Breast epithelium (tissue), 3 donors: ENCODE measurements at regions not wholly inside any gene's neighbourhood (a gene's known extent, or its start where the extent isn't known, plus 50 kb on each side); places are given as distances from the start of the nearest gene placed in this dataset.

ENCODE experiments used
- POLR2A ChIP-seq: fragments of 450-650 bp; IDR thresholded peaks from one replicate; pipeline ENCODE4 v1.6.1; 2016; ENCODE audit warnings: antibody characterized with exemption, mild to moderate bottlenecking, moderate library complexity
- TF ChIP-seq, protein P1 (sequence below), 3 donors: fragments of 450-650 bp; IDR thresholded peaks; one replicate each; pipeline ENCODE4 v1.5.1; 2016 to 2017; ENCODE audit warnings: antibody characterized with exemption in 3 of 3, mild to moderate bottlenecking in 3 of 3, moderate library complexity in 3 of 3

DNA sequence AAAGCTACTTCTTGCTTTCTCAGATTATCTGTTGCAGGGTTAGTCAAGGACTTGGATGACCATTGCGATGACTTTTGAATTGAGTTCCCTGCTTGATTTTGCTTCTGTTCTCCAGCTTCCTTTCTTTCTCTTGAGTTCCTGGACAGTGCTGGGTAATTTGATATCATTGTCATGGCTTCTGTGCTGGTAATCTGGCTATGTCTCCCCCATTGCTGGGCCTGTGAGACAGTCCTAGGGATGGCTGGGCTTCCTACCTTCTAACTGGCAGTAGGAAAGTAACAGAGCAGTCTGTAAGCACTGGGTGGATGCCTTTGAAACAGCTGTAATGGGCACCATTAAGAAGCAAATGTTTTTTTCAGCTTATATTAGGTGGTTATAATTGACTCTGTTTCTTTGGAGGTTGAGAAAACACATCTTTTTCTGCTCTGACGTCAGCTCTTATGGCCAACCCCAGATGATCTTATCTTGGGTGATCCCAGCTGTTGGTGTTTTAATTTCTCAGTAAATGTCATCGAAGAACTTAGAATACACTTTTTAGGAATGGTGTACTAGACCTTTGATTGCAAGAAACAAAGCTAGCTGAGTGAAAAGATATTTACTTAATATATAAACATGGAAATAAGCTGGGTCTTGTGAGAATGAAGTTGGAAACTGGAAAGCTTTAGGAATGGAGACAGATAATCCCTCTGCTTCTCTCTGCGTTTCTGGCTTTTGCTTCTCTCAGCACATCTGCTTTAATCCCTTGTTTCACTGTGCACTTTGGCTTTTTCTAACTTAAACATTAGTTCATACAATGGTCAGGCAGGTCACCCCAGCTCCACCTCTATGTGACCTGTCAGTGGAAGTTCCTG is 195.0 kb upstream of the MAN1A1 start:
- TF ChIP-seq, protein P1, sequence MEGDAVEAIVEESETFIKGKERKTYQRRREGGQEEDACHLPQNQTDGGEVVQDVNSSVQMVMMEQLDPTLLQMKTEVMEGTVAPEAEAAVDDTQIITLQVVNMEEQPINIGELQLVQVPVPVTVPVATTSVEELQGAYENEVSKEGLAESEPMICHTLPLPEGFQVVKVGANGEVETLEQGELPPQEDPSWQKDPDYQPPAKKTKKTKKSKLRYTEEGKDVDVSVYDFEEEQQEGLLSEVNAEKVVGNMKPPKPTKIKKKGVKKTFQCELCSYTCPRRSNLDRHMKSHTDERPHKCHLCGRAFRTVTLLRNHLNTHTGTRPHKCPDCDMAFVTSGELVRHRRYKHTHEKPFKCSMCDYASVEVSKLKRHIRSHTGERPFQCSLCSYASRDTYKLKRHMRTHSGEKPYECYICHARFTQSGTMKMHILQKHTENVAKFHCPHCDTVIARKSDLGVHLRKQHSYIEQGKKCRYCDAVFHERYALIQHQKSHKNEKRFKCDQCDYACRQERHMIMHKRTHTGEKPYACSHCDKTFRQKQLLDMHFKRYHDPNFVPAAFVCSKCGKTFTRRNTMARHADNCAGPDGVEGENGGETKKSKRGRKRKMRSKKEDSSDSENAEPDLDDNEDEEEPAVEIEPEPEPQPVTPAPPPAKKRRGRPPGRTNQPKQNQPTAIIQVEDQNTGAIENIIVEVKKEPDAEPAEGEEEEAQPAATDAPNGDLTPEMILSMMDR (IDR thresholded peaks at IDR 0.05) = no peak
- no peak for TF ChIP-seq POLR2A
